Hepatocyte (in vitro differentiated cells): ENCODE measurements at regions not wholly inside any gene's neighbourhood (a gene's known extent, or its start where the extent isn't known, plus 50 kb on each side); places are given as distances from the start of the nearest gene placed in this dataset.
"Not testable (repeated sequence)": the region's sequence is repeated elsewhere in the genome, so short reads cannot be mapped to it uniquely, and the experiment has no call there.

ENCODE experiments used
- DNase-seq: peaks from one replicate; pipeline ENCODE4 v3.0.0-alpha.2; 2016; ENCODE audit warnings: low spot score
- H2AFZ ChIP-seq: fragments of 200-600 bp; sonication (generic); 2 replicates; pipeline ENCODE4 v1.6.0; 2016; ENCODE audit warnings: antibody characterized with exemption, mild to moderate bottlenecking
- H3K27ac ChIP-seq: fragments of 200-600 bp; sonication (generic); 2 replicates; pipeline ENCODE4 v1.5.1; 2016; ENCODE audit warnings: mild to moderate bottlenecking
- H3K27me3 ChIP-seq: fragments of 200-600 bp; sonication (generic); 2 replicates; pipeline ENCODE4 v1.6.1; 2016
- H3K36me3 ChIP-seq: fragments of 200-600 bp; sonication (generic); replicated peaks from 2 replicates; pipeline ENCODE4 v1.5.1; 2016; ENCODE audit warnings: low read depth; ENCODE audit not compliant: insufficient read depth
- H3K4me1 ChIP-seq: fragments of 200-600 bp; sonication (generic); 2 replicates; pipeline ENCODE4 v1.5.1; 2016; ENCODE audit warnings: mild to moderate bottlenecking, moderate library complexity; ENCODE audit not compliant: insufficient read depth
- H3K4me2 ChIP-seq: fragments of 200-600 bp; sonication (generic); 2 replicates; pipeline ENCODE4 v1.6.0; 2016
- H3K4me3 ChIP-seq: fragments of 200-600 bp; sonication (generic); 2 replicates; pipeline ENCODE4 v1.5.1; 2016; ENCODE audit warnings: mild to moderate bottlenecking
- H3K79me2 ChIP-seq: fragments of 200-600 bp; sonication (generic); 2 replicates; pipeline ENCODE4 v1.6.0; 2017; ENCODE audit warnings: mild to moderate bottlenecking
- H3K9me2 ChIP-seq: fragments of 200-600 bp; sonication (generic); replicated peaks from 2 replicates; pipeline ENCODE4 v1.6.0; 2017; ENCODE audit warnings: mild to moderate bottlenecking; ENCODE audit not compliant: insufficient read depth
- H3K9me3 ChIP-seq: fragments of 200-600 bp; sonication (generic); 2 replicates; pipeline ENCODE4 v1.5.1; 2016; ENCODE audit warnings: low read depth, mild to moderate bottlenecking
- H4K20me1 ChIP-seq: fragments of 200-600 bp; sonication (generic); 2 replicates; pipeline ENCODE4 v1.6.0; 2016; ENCODE audit warnings: mild to moderate bottlenecking; ENCODE audit not compliant: insufficient read depth, poor library complexity, severe bottlenecking
- CTCF ChIP-seq: fragments of 200-600 bp; sonication (generic); IDR thresholded peaks from 2 replicates; pipeline ENCODE4 v1.5.1; 2016; ENCODE audit warnings: antibody characterized with exemption, mild to moderate bottlenecking; ENCODE audit not compliant: poor library complexity
- EZH2 ChIP-seq: fragments of 200-600 bp; sonication (generic); IDR thresholded peaks from 2 replicates; pipeline ENCODE4 v1.6.1; 2016; ENCODE audit warnings: antibody characterized with exemption, mild to moderate bottlenecking, borderline replicate concordance
- EZH2phosphoT487 ChIP-seq: fragments of 200-600 bp; sonication (generic); IDR thresholded peaks from one replicate; pipeline ENCODE4 v1.6.1; 2018; ENCODE audit warnings: antibody characterized with exemption, mild to moderate bottlenecking, low read depth, moderate library complexity; ENCODE audit not compliant: unreplicated experiment, severe bottlenecking
- WGBS: methylation state at CpG from one replicate; pipeline ENCODE4 v1.1.6; 2016; ENCODE audit warnings: low lambda C conversion rate; ENCODE audit errors: missing lambda C conversion rate; 5-methylcytosine and 5-hydroxymethylcytosine counted together

- no peaks in the 10 kb centered on the region for H3K9me2 ChIP-seq
- no peaks in the 10 kb centered on the region for H3K36me3 ChIP-seq
- no peak overlapping the region for H3K27ac ChIP-seq
- H2AFZ ChIP-seq = no peak overlapping the region
- H3K4me3 ChIP-seq = no peak overlapping the region
- no peaks in the 10 kb centered on the region for H3K9me3 ChIP-seq
- no peaks in the 10 kb centered on the region for H3K79me2 ChIP-seq
- H3K4me2 ChIP-seq = no peak overlapping the region
- no peaks in the 10 kb centered on the region for H3K4me1 ChIP-seq
- no peaks in the 10 kb centered on the region for H4K20me1 ChIP-seq
- no peaks in the 10 kb centered on the region for H3K27me3 ChIP-seq
- no peak for TF ChIP-seq EZH2
- TF ChIP-seq CTCF = no peak
- no peak for TF ChIP-seq EZH2phosphoT487
- no peak for DNase-seq
Measured at GRCh38 chr3:17823816-17824215, 81.4 kb upstream of the TBC1D5 start.

GRCh38 chr3:17823036-17823435, 80.6 kb upstream of the TBC1D5 start:
- 43% methylated on average over 4 of the region's 4 CpGs for WGBS

GRCh38 chr3:17820704-17821103, 78.3 kb upstream of the TBC1D5 start:
- Histone ChIP-seq H3K4me3 (no peak overlapping the region), H2AFZ (no peak overlapping the region), H3K27ac (no peak overlapping the region), H3K36me3 (no peaks in the 10 kb centered on the region), H3K9me2 (no peaks in the 10 kb centered on the region), H3K9me3 (no peaks in the 10 kb centered on the region), H3K4me2 (no peak overlapping the region), H3K79me2 (no peaks in the 10 kb centered on the region), H3K4me1 (no peaks in the 10 kb centered on the region), H3K27me3 (no peaks in the 10 kb centered on the region), H4K20me1 (no peaks in the 10 kb centered on the region)
- no peak for DNase-seq
- WGBS = 61% methylated on average over 2 of the region's 2 CpGs
- TF ChIP-seq EZH2phosphoT487 = no peak

More at GRCh38 chr3:17823036-17823435, 80.6 kb upstream of the TBC1D5 start:
- no peak overlapping the region for H3K4me2 ChIP-seq
- no peak overlapping the region for H2AFZ ChIP-seq
- no peaks in the 10 kb centered on the region for H3K36me3 ChIP-seq
- no peaks in the 10 kb centered on the region for H3K79me2 ChIP-seq
- H3K4me3 ChIP-seq = no peak overlapping the region
- no peaks in the 10 kb centered on the region for H3K9me3 ChIP-seq
- TF ChIP-seq EZH2phosphoT487 (no peak), EZH2 (no peak), CTCF (no peak)
- H3K27me3 ChIP-seq = no peaks in the 10 kb centered on the region
- DNase-seq = no peak
- H3K4me1 ChIP-seq = no peaks in the 10 kb centered on the region
- H3K27ac ChIP-seq = no peak overlapping the region
- H4K20me1 ChIP-seq = no peaks in the 10 kb centered on the region
- H3K9me2 ChIP-seq = no peaks in the 10 kb centered on the region

GRCh38 chr3:17820275-17820674, 77.8 kb upstream of the TBC1D5 start:
- H2AFZ ChIP-seq = no peak overlapping the region
- H3K27me3 ChIP-seq = no peaks in the 10 kb centered on the region
- TF ChIP-seq EZH2 (no peak), CTCF (no peak), EZH2phosphoT487 (no peak)

GRCh38 chr3:17817973-17818372, 75.5 kb upstream of the TBC1D5 start:
- not testable (repeated sequence) for H3K27ac ChIP-seq, H3K4me2 ChIP-seq, H4K20me1 ChIP-seq, H3K4me3 ChIP-seq, H3K27me3 ChIP-seq, H3K36me3 ChIP-seq, H3K9me2 ChIP-seq, DNase-seq, H3K9me3 ChIP-seq, H3K79me2 ChIP-seq, H2AFZ ChIP-seq, H3K4me1 ChIP-seq
- 95% methylated on average over 11 of the region's 20 CpGs for WGBS

More at GRCh38 chr3:17820275-17820674, 77.8 kb upstream of the TBC1D5 start:
- Histone ChIP-seq H3K4me1 (no peaks in the 10 kb centered on the region), H3K27ac (no peak overlapping the region), H3K9me2 (no peaks in the 10 kb centered on the region), H4K20me1 (no peaks in the 10 kb centered on the region), H3K9me3 (no peaks in the 10 kb centered on the region), H3K36me3 (no peaks in the 10 kb centered on the region), H3K4me2 (no peak overlapping the region), H3K79me2 (no peaks in the 10 kb centered on the region), H3K4me3 (no peak overlapping the region)
- no peak for DNase-seq
